H1 (cell line): ENCODE measurements at regions not wholly inside any gene's neighbourhood (a gene's known extent, or its start where the extent isn't known, plus 50 kb on each side); places are given as distances from the start of the nearest gene placed in this dataset.

Experiments used
- CTCF ChIA-PET: fragments of 300-600 bp; sonication (Branson Sonifier 250); formaldehyde crosslinking; loops from one replicate; lab custom pipeline; 2021; ENCODE audit not compliant: partially characterized antibody; lab: Charles Lee
- POLR2A ChIA-PET: fragments of 300-600 bp; sonication (Branson Sonifier 250); formaldehyde crosslinking; loops from one replicate; lab custom pipeline; 2021; ENCODE audit warnings: inconsistent platforms; ENCODE audit not compliant: partially characterized antibody; lab: Charles Lee
- DNase-seq, 2 experiments: peaks; one replicate each; pipeline versions ENCODE4 v3.0.0 to v3.0.0-alpha.2; 2010 to 2022; ENCODE audit warnings: low spot score in 2 of 2, low read depth in 1 of 2, mixed read lengths in 1 of 2
- FAIRE-seq: peaks from 2 replicates; lab custom pipeline; 2011; peaks lifted over from hg19 to GRCh38; lab: Jason Lieb, UNC
- H2AFZ ChIP-seq: 2 replicates; pipeline ENCODE4 v1.8.1; 2012; ENCODE audit warnings: low read length, inconsistent platforms
- H2AK5ac ChIP-seq: 2 replicates; pipeline ENCODE4 v1.6.1; 2013; ENCODE audit warnings: low read depth, low read length
- H2BK120ac ChIP-seq: replicated peaks from 2 replicates; pipeline ENCODE3; 2013; ENCODE audit warnings: low read depth, low read length, inconsistent platforms
- H2BK12ac ChIP-seq: 2 replicates; pipeline ENCODE4 v1.6.1; 2013; ENCODE audit warnings: low read depth, low read length
- H2BK15ac ChIP-seq: 2 replicates; pipeline ENCODE4 v1.6.1; 2013; ENCODE audit warnings: low read length
- H2BK20ac ChIP-seq: 2 replicates; pipeline ENCODE4 v1.6.1; 2013; ENCODE audit warnings: low read length
- H2BK5ac ChIP-seq: 2 replicates; pipeline ENCODE4 v1.6.1; 2013; ENCODE audit warnings: low read depth, low read length
- H3K14ac ChIP-seq: 2 replicates; pipeline ENCODE4 v1.6.1; 2013; ENCODE audit warnings: inconsistent platforms; ENCODE audit not compliant: insufficient read length
- H3K18ac ChIP-seq: 2 replicates; pipeline ENCODE4 v1.6.1; 2013; ENCODE audit warnings: low read length; ENCODE audit errors: extremely low read depth
- H3K23ac ChIP-seq: 2 replicates; pipeline ENCODE4 v1.6.1; 2013; ENCODE audit warnings: inconsistent platforms; ENCODE audit not compliant: insufficient read length
- H3K23me2 ChIP-seq: 2 replicates; pipeline ENCODE4 v1.6.1; 2013; ENCODE audit warnings: low read depth, low read length
- H3K27ac ChIP-seq: 2 replicates; pipeline ENCODE4 v1.6.1; 2011; ENCODE audit warnings: low read depth, low read length, inconsistent platforms
- H3K27me3 ChIP-seq, 4 experiments: replicated peaks in 1 of 4; 1 replicate in 1 of 4; 2 replicates in 3 of 4; pipeline versions ENCODE4 v1.6.1 to v1.8.1; 2011 to 2013; ENCODE audit warnings: low read length in 3 of 4, mild to moderate bottlenecking in 3 of 4, inconsistent platforms in 2 of 4, mixed read lengths in 2 of 4, moderate library complexity in 1 of 4; ENCODE audit not compliant: control insufficient read depth in 3 of 4, insufficient read depth in 3 of 4; ENCODE audit errors: extremely low read depth in 1 of 4
- H3K36me3 ChIP-seq, 4 experiments: 2 replicates each; pipeline versions ENCODE4 v1.6.1 to v1.8.1; 2011 to 2013; ENCODE audit warnings: mild to moderate bottlenecking in 4 of 4, low read length in 3 of 4, moderate library complexity in 2 of 4, control low read depth in 1 of 4, inconsistent platforms in 1 of 4; ENCODE audit not compliant: insufficient read depth in 4 of 4, control insufficient read depth in 2 of 4
- H3K4ac ChIP-seq: replicated peaks from 2 replicates; pipeline ENCODE3; 2013; ENCODE audit warnings: low read length, low read depth, mixed read lengths, inconsistent platforms; ENCODE audit not compliant: insufficient read length
- H3K4me1 ChIP-seq, 4 experiments: replicated peaks in 1 of 4; 1 replicate in 1 of 4; 2 replicates in 3 of 4; pipeline versions ENCODE4 v1.6.1 to v1.8.1; 2011 to 2013; ENCODE audit warnings: low read length in 3 of 4, inconsistent platforms in 2 of 4, mixed read lengths in 1 of 4; ENCODE audit not compliant: insufficient read depth in 4 of 4, control insufficient read depth in 3 of 4
- H3K4me2 ChIP-seq, 2 experiments: 2 replicates each; pipeline versions ENCODE4 v1.6.1 to v1.8.1; 2011 to 2013; ENCODE audit warnings: low read depth in 2 of 2, low read length in 2 of 2, control low read depth in 1 of 2, inconsistent platforms in 1 of 2, mild to moderate bottlenecking in 1 of 2; ENCODE audit not compliant: insufficient read depth in 1 of 2
- H3K4me3 ChIP-seq, 4 experiments: fragments of 200-600, 300-600 bp in 1 of 4; sonication (generic), shearing (Covaris generic), sonication (Bioruptor Twin) in 1 of 4; 2 replicates each; pipeline versions ENCODE4 v1.5.1 to v1.8.1; 2011 to 2016; ENCODE audit warnings: low read length in 4 of 4, low read depth in 3 of 4, control low read depth in 2 of 4, inconsistent platforms in 2 of 4, mild to moderate bottlenecking in 2 of 4, mixed read lengths in 1 of 4, moderate library complexity in 1 of 4; ENCODE audit not compliant: insufficient read depth in 2 of 4; ENCODE audit errors: extremely low read depth in 1 of 4
- H3K56ac ChIP-seq: replicated peaks from 2 replicates; pipeline ENCODE3; 2013; ENCODE audit warnings: low read depth, mild to moderate bottlenecking, mixed read lengths, low read length, inconsistent platforms; ENCODE audit not compliant: insufficient read length
- H3K79me1 ChIP-seq: 2 replicates; pipeline ENCODE4 v1.6.1; 2013; ENCODE audit warnings: low read depth, low read length, control low read depth
- H3K79me2 ChIP-seq, 2 experiments: 2 replicates each; pipeline versions ENCODE4 v1.6.1 to v1.8.1; 2012 to 2013; ENCODE audit warnings: low read length in 2 of 2, mild to moderate bottlenecking in 2 of 2, inconsistent platforms in 1 of 2; ENCODE audit not compliant: insufficient read depth in 2 of 2, control insufficient read depth in 1 of 2
- H3K9ac ChIP-seq, 4 experiments: replicated peaks in 1 of 4; 1 replicate in 1 of 4; 2 replicates in 3 of 4; pipeline versions ENCODE4 v1.6.1 to v1.8.1; 2011 to 2013; ENCODE audit warnings: low read depth in 3 of 4, low read length in 3 of 4, control low read depth in 2 of 4, mild to moderate bottlenecking in 2 of 4, moderate library complexity in 2 of 4, inconsistent platforms in 1 of 4; ENCODE audit errors: extremely low read depth in 1 of 4
- H3K9me3 ChIP-seq, 2 experiments: 2 replicates each; pipeline versions ENCODE4 v1.6.1 to v1.8.1; 2012 to 2013; ENCODE audit warnings: mild to moderate bottlenecking in 2 of 2, moderate library complexity in 2 of 2, control low read depth in 1 of 2, inconsistent platforms in 1 of 2, low read depth in 1 of 2, low read length in 1 of 2, mixed read lengths in 1 of 2; ENCODE audit not compliant: insufficient read depth in 2 of 2
- H4K20me1 ChIP-seq, 2 experiments: replicated peaks in 1 of 2; 2 replicates each; pipeline versions ENCODE3 to v1.8.1; 2011 to 2013; ENCODE audit warnings: inconsistent platforms in 2 of 2, low read length in 2 of 2, mild to moderate bottlenecking in 1 of 2; ENCODE audit not compliant: insufficient read depth in 2 of 2, control insufficient read depth in 1 of 2
- H4K5ac ChIP-seq: 2 replicates; pipeline ENCODE4 v1.6.1; 2013; ENCODE audit warnings: low read length, low read depth, mixed read lengths, inconsistent platforms; ENCODE audit not compliant: insufficient read length
- H4K8ac ChIP-seq: 2 replicates; pipeline ENCODE4 v1.8.0; 2013; ENCODE audit warnings: mild to moderate bottlenecking, moderate library complexity, low read length, inconsistent platforms; ENCODE audit not compliant: insufficient read depth; ENCODE audit errors: extremely low read depth
- H4K91ac ChIP-seq: replicated peaks from 2 replicates; pipeline ENCODE3; 2013; ENCODE audit warnings: low read length, mixed read lengths, inconsistent platforms; ENCODE audit not compliant: insufficient read length
- SAP30 ChIP-seq: fragments of 300-600 bp; sonication (generic); IDR thresholded peaks from 2 replicates; pipeline ENCODE4 v1.7.1; 2012; ENCODE audit warnings: low read length, moderate library complexity, mild to moderate bottlenecking, inconsistent platforms; ENCODE audit not compliant: insufficient read depth, insufficient replicate concordance

- no peaks in the 10 kb centered on the region for H3K4me1 ChIP-seq
- H2BK20ac ChIP-seq, result no peak overlapping the region
- no peak for TF ChIP-seq SAP30
- H3K23me2 ChIP-seq, result no peaks in the 10 kb centered on the region
- no peak overlapping the region for H3K56ac ChIP-seq
- H2BK120ac ChIP-seq, result no peak overlapping the region
- no peaks in the 10 kb centered on the region for H4K20me1 ChIP-seq
- POLR2A ChIA-PET, result no interaction called here
- no peaks in the 10 kb centered on the region for H3K79me1 ChIP-seq
- H3K9me3 ChIP-seq, result peaks cover 7 to 19% of the 10 kb centered on the region in 2 experiments
- no peak overlapping the region for H3K4me2 ChIP-seq
- no peak overlapping the region for H2AK5ac ChIP-seq
- H2BK5ac ChIP-seq, result no peak overlapping the region
- H3K4me3 ChIP-seq, result no peak overlapping the region
- CTCF ChIA-PET, result interaction anchor here (1.1 to 2.4 kb wide), 5 partner anchors 14 to 62 kb away, joined by 3 to 11 read pairs (median 5); no protein-coding TSS in a partner anchor
- H4K5ac ChIP-seq, result no peak overlapping the region
- H3K27me3 ChIP-seq, result no peaks in the 10 kb centered on the region
- no peak overlapping the region for H3K9ac ChIP-seq
- FAIRE-seq (no peak), DNase-seq (no peak)
- H3K27ac ChIP-seq, result no peak overlapping the region
- H2BK12ac ChIP-seq, result no peak overlapping the region
- H2BK15ac ChIP-seq, result no peak overlapping the region
- no peak overlapping the region for H3K14ac ChIP-seq
- H4K8ac ChIP-seq, result no peak overlapping the region
- no peaks in the 10 kb centered on the region for H3K36me3 ChIP-seq
- no peak overlapping the region for H3K23ac ChIP-seq
- H4K91ac ChIP-seq, result no peak overlapping the region
- no peak overlapping the region for H2AFZ ChIP-seq
- H3K4ac ChIP-seq, result no peak overlapping the region
- no peaks in the 10 kb centered on the region for H3K79me2 ChIP-seq
- H3K18ac ChIP-seq, result no peak overlapping the region
Observed at GRCh38 chr4:77538144-77538543, 67.5 kb upstream of the CXCL13 start.
